ENCODE measurements at regions not wholly inside any gene's neighbourhood (a gene's known extent, or its start where the extent isn't known, plus 50 kb on each side); places are given as distances from the start of the nearest gene placed in this dataset.

GRCh38 chr5:77920359-77921058 lies 144.4 kb upstream of the TBCA start:
- H3K27me3 ChIP-seq (ENCODE audit: control insufficient read depth in 1 of 2, insufficient read depth in 2 of 2, low read length in 1 of 2): no peaks in the 10 kb centered on the region
- H3K4me3 ChIP-seq (ENCODE audit: low read length in 2 of 2): no peak overlapping the region
- no peaks in the 10 kb centered on the region for H3K36me3 ChIP-seq (ENCODE audit: control insufficient read depth in 1 of 2, insufficient read depth in 2 of 2, low read length in 1 of 2)
- WGBS, 2 donors: 76 to 82% methylated on average over 5 of the region's 5 CpGs
- no peak overlapping the region for H3K27ac ChIP-seq (ENCODE audit: low read depth in 1 of 2, low read length in 2 of 2)
- ATAC-seq (ENCODE audit: low FRiP score) (no peak), DNase-seq (no peak)
- H3K4me1 ChIP-seq (ENCODE audit: control insufficient read depth in 1 of 2, insufficient read depth in 2 of 2, low read length in 2 of 2): no peaks in the 10 kb centered on the region
- H3K9me3 ChIP-seq (ENCODE audit: control insufficient read depth, low read length): no peaks in the 10 kb centered on the region
- intact Hi-C loops (cut with DNase I): no loop called here

DNA sequence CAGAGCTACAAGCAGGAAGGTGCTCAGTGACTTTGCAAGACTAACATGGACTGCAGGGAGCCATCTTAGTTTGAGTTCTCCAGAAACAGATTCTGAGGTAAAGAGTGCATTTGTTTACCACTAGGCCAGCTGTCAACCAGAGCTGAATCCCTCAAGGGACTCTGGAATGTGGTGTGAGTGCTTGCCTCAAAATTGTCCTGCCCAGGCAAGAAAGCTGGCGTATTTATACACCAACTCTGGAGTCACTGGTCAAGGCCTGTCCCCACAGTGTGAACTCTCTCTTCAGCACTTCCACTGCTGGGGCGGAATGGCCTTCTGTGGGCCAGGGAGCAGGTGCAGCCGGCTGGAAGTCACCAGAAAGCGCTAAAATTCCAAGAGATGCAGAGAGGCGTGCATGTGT lies 139.2 kb upstream of the TBCA start:
- ATAC-seq (ENCODE audit: low FRiP score): no peak
- intact Hi-C loops (cut with DNase I): no loop called here
- 95 to 96% methylated on average over 5 of the region's 5 CpGs for WGBS, 2 donors
- no peak for DNase-seq
- no peaks in the 10 kb centered on the region for H3K9me3 ChIP-seq (ENCODE audit: control insufficient read depth, low read length)
- no peaks in the 10 kb centered on the region for H3K27me3 ChIP-seq (ENCODE audit: control insufficient read depth in 1 of 2, insufficient read depth in 2 of 2, low read length in 1 of 2)
- H3K4me1 ChIP-seq (ENCODE audit: control insufficient read depth in 1 of 2, insufficient read depth in 2 of 2, low read length in 2 of 2): no peaks in the 10 kb centered on the region
- no peak overlapping the region for H3K4me3 ChIP-seq (ENCODE audit: low read length in 2 of 2)
- no peaks in the 10 kb centered on the region for H3K36me3 ChIP-seq (ENCODE audit: control insufficient read depth in 1 of 2, insufficient read depth in 2 of 2, low read length in 1 of 2)
- H3K27ac ChIP-seq (ENCODE audit: low read depth in 1 of 2, low read length in 2 of 2): no peak overlapping the region

GRCh38 chr5:77912721-77913120 lies 136.6 kb upstream of the TBCA start:
- Histone ChIP-seq H3K36me3 (ENCODE audit: control insufficient read depth in 1 of 2, insufficient read depth in 2 of 2, low read length in 1 of 2) (no peaks in the 10 kb centered on the region), H3K4me3 (ENCODE audit: low read length in 2 of 2) (no peak overlapping the region), H3K27ac (ENCODE audit: low read depth in 1 of 2, low read length in 2 of 2) (no peak overlapping the region), H3K27me3 (ENCODE audit: control insufficient read depth in 1 of 2, insufficient read depth in 2 of 2, low read length in 1 of 2) (no peaks in the 10 kb centered on the region), H3K9me3 (ENCODE audit: control insufficient read depth, low read length) (no peaks in the 10 kb centered on the region), H3K4me1 (ENCODE audit: control insufficient read depth in 1 of 2, insufficient read depth in 2 of 2, low read length in 2 of 2) (no peaks in the 10 kb centered on the region)
- no peak for DNase-seq
- 54 to 62% methylated on average over 6 of the region's 6 CpGs for WGBS, 2 donors
- no peak for ATAC-seq (ENCODE audit: low FRiP score)
- intact Hi-C loops (cut with DNase I): no loop called here

DNA sequence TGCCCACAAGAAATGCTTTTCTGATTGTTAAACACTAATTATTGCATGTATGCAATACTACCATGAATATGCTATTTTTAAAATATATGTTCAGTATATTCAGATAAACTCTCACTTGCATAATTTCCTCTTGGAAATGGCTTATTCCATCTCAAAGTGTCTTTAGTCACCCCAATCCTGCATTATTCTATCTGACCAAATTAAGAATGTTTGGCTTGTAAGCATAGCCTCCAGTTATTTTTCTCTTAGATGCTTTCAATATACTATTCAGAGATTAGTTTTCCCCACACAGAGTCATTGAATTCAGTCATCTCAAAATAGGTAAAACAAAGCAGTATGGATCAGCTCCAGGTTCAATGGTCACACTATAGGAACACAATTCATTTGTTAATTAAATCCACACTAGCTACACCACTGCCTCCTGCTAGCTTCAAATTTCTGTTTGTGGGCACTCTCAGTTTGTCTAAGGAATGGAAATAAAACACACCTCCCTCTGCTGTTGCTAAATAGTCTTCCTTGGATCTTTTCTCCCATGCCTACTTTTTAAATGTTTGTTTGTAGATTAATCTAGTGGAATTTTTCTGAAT lies 134.6 kb upstream of the TBCA start:
- Histone ChIP-seq H3K27me3 (ENCODE audit: control insufficient read depth in 1 of 2, insufficient read depth in 2 of 2, low read length in 1 of 2) (no peaks in the 10 kb centered on the region), H3K36me3 (ENCODE audit: control insufficient read depth in 1 of 2, insufficient read depth in 2 of 2, low read length in 1 of 2) (no peaks in the 10 kb centered on the region), H3K9me3 (ENCODE audit: control insufficient read depth, low read length) (peaks cover 3% of the 10 kb centered on the region), H3K4me3 (ENCODE audit: low read length in 2 of 2) (no peak overlapping the region), H3K4me1 (ENCODE audit: control insufficient read depth in 1 of 2, insufficient read depth in 2 of 2, low read length in 2 of 2) (no peaks in the 10 kb centered on the region), H3K27ac (ENCODE audit: low read depth in 1 of 2, low read length in 2 of 2) (no peak overlapping the region)
- ATAC-seq (ENCODE audit: low FRiP score): no peak
- intact Hi-C loops (cut with DNase I): no loop called here
- no peak for DNase-seq

DNA sequence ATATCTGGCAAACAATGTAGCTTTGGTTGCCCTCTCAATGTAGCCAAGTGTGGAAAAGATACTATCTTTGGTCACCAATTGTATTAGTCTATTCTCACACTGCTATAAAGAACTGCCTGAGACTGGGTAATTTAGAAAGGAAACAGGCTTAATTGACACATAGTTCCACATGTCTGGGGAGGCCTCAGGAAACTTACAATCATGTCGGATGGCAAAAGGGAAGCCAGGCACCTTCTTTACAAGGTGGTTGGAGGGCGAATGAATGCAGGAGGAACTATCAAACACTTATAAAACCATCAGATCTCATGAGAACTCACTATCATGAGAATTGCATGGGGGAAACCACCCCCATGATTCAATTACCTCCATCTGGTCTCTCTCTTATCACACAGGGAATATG lies 133.1 kb upstream of the TBCA start:
- H3K27me3 ChIP-seq (ENCODE audit: control insufficient read depth in 1 of 2, insufficient read depth in 2 of 2, low read length in 1 of 2): no peaks in the 10 kb centered on the region
- 93 to 99% methylated on average over 2 of the region's 2 CpGs for WGBS, 2 donors
- intact Hi-C loops (cut with DNase I): no loop called here
- no peaks in the 10 kb centered on the region for H3K36me3 ChIP-seq (ENCODE audit: control insufficient read depth in 1 of 2, insufficient read depth in 2 of 2, low read length in 1 of 2)
- H3K4me1 ChIP-seq (ENCODE audit: control insufficient read depth in 1 of 2, insufficient read depth in 2 of 2, low read length in 2 of 2): no peaks in the 10 kb centered on the region
- no peak for ATAC-seq (ENCODE audit: low FRiP score)
- peaks cover 3% of the 10 kb centered on the region for H3K9me3 ChIP-seq (ENCODE audit: control insufficient read depth, low read length)
- DNase-seq: no peak
- no peak overlapping the region for H3K4me3 ChIP-seq (ENCODE audit: low read length in 2 of 2)
- no peak overlapping the region for H3K27ac ChIP-seq (ENCODE audit: low read depth in 1 of 2, low read length in 2 of 2)

DNA sequence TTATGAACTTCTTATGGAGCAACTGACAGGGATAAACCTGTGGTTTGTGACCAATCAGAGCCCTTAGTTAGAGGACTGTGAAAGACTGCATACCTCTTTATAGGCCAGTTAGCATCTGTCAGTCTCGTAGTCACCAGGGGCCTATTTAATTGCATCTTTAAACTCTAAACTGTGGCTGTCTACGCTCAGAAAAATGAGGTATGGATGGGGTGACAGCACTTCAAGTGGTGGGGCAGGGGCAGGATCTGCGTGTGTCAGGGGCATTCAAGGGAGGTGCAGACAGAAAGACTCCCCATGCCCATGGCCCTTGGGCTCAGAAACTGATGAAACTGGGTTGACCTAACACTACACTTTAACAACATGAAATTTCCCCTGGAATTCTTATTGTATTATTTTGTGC lies 132.6 kb upstream of the TBCA start:
- WGBS, 2 donors: 79 to 83% methylated on average over 3 of the region's 3 CpGs

GRCh38 chr5:77907786-77908185 lies 131.6 kb upstream of the TBCA start:
- Histone ChIP-seq H3K27me3 (ENCODE audit: control insufficient read depth in 1 of 2, insufficient read depth in 2 of 2, low read length in 1 of 2) (no peaks in the 10 kb centered on the region), H3K4me3 (ENCODE audit: low read length in 2 of 2) (no peak overlapping the region), H3K36me3 (ENCODE audit: control insufficient read depth in 1 of 2, insufficient read depth in 2 of 2, low read length in 1 of 2) (no peaks in the 10 kb centered on the region), H3K27ac (ENCODE audit: low read depth in 1 of 2, low read length in 2 of 2) (no peak overlapping the region), H3K9me3 (ENCODE audit: control insufficient read depth, low read length) (peaks cover 3% of the 10 kb centered on the region), H3K4me1 (ENCODE audit: control insufficient read depth in 1 of 2, insufficient read depth in 2 of 2, low read length in 2 of 2) (no peaks in the 10 kb centered on the region)
- DNase-seq (no peak), ATAC-seq (ENCODE audit: low FRiP score) (no peak)
- WGBS, 2 donors: 88 to 89% methylated on average over 2 of the region's 2 CpGs
- intact Hi-C loops (cut with DNase I): no loop called here

More for the DNA sequence above, 132.6 kb upstream of the TBCA start:
- ATAC-seq (ENCODE audit: low FRiP score) (no peak), DNase-seq (no peak)
- no peaks in the 10 kb centered on the region for H3K4me1 ChIP-seq (ENCODE audit: control insufficient read depth in 1 of 2, insufficient read depth in 2 of 2, low read length in 2 of 2)
- no peak overlapping the region for H3K27ac ChIP-seq (ENCODE audit: low read depth in 1 of 2, low read length in 2 of 2)
- no peak overlapping the region for H3K4me3 ChIP-seq (ENCODE audit: low read length in 2 of 2)
- peaks cover 3% of the 10 kb centered on the region for H3K9me3 ChIP-seq (ENCODE audit: control insufficient read depth, low read length)
- intact Hi-C loops (cut with DNase I): no loop called here
- no peaks in the 10 kb centered on the region for H3K27me3 ChIP-seq (ENCODE audit: control insufficient read depth in 1 of 2, insufficient read depth in 2 of 2, low read length in 1 of 2)
- no peaks in the 10 kb centered on the region for H3K36me3 ChIP-seq (ENCODE audit: control insufficient read depth in 1 of 2, insufficient read depth in 2 of 2, low read length in 1 of 2)

DNA sequence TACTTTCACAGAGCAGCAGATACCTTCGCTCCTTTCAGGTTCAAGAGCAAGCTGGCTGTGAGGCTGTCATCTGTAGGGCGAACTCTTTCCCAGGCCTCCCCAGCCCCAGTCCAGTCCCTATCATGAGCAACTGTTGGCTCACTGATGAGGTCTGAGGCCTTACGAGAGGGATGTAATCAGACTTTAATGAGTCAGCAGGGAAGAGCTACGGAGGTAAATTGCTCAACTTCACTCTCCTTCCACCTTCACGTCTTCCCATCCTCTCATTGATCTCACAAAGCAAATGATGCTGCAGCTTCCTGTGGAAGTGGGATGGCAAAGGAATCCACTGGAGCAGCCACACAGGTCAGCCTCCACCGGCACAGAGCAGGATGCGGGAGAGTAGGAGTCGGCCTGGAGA lies 130.7 kb upstream of the TBCA start:
- no peak for DNase-seq

DNA sequence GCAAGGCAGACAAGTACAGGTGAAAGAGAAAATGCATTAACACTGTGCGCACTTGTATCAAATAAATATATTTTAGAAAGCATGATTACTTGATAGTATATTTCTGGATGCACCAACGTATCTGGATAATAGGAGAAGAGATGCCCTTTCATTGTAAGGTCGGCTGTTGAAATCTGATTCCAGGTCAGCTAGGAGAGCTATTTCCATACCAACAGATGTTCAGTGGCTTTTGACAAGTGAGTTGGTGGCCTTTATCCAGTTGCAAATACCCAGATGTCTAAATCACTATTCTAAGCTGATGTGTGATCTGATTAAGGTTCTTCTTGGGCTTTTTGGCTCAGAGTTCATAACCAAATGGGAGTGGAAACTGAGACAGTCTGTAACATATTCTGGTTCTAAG lies 128.2 kb upstream of the TBCA start:
- H3K27ac ChIP-seq (ENCODE audit: low read depth in 1 of 2, low read length in 2 of 2): no peak overlapping the region
- ATAC-seq (ENCODE audit: low FRiP score) (no peak), DNase-seq (no peak)
- no peaks in the 10 kb centered on the region for H3K27me3 ChIP-seq (ENCODE audit: control insufficient read depth in 1 of 2, insufficient read depth in 2 of 2, low read length in 1 of 2)
- peaks cover 3% of the 10 kb centered on the region for H3K9me3 ChIP-seq (ENCODE audit: control insufficient read depth, low read length)
- H3K4me1 ChIP-seq (ENCODE audit: control insufficient read depth in 1 of 2, insufficient read depth in 2 of 2, low read length in 2 of 2): no peaks in the 10 kb centered on the region
- H3K36me3 ChIP-seq (ENCODE audit: control insufficient read depth in 1 of 2, insufficient read depth in 2 of 2, low read length in 1 of 2): no peaks in the 10 kb centered on the region
- 83 to 85% methylated on average over 3 of the region's 3 CpGs for WGBS, 2 donors
- no peak overlapping the region for H3K4me3 ChIP-seq (ENCODE audit: low read length in 2 of 2)
- intact Hi-C loops (cut with DNase I): no loop called here

More for the DNA sequence above, 130.7 kb upstream of the TBCA start:
- ATAC-seq (ENCODE audit: low FRiP score): no peak
- WGBS, 2 donors: 93% methylated on average over 8 of the region's 8 CpGs
- H3K9me3 ChIP-seq (ENCODE audit: control insufficient read depth, low read length): peaks cover 3% of the 10 kb centered on the region
- H3K27ac ChIP-seq (ENCODE audit: low read depth in 1 of 2, low read length in 2 of 2): no peak overlapping the region
- H3K4me1 ChIP-seq (ENCODE audit: control insufficient read depth in 1 of 2, insufficient read depth in 2 of 2, low read length in 2 of 2): no peaks in the 10 kb centered on the region
- H3K36me3 ChIP-seq (ENCODE audit: control insufficient read depth in 1 of 2, insufficient read depth in 2 of 2, low read length in 1 of 2): no peaks in the 10 kb centered on the region
- H3K4me3 ChIP-seq (ENCODE audit: low read length in 2 of 2): no peak overlapping the region
- H3K27me3 ChIP-seq (ENCODE audit: control insufficient read depth in 1 of 2, insufficient read depth in 2 of 2, low read length in 1 of 2): no peaks in the 10 kb centered on the region
- intact Hi-C loops (cut with DNase I): no loop called here

All from aorta (tissue), 5 donors.